8988T (cell line): ENCODE measurements at regions not wholly inside any gene's neighbourhood (a gene's known extent, or its start where the extent isn't known, plus 50 kb on each side); places are given as distances from the start of the nearest gene placed in this dataset.

Experiments
- DNase-seq: peaks from one replicate; pipeline ENCODE4 v3.0.0; 2011

GRCh38 chr18:71707400-71707799 is 836.7 kb downstream of the CBLN2 start:
- no peak for DNase-seq

GRCh38 chr18:71689416-71690160 is 854.6 kb downstream of the CBLN2 start:
- DNase-seq = no peak

DNA sequence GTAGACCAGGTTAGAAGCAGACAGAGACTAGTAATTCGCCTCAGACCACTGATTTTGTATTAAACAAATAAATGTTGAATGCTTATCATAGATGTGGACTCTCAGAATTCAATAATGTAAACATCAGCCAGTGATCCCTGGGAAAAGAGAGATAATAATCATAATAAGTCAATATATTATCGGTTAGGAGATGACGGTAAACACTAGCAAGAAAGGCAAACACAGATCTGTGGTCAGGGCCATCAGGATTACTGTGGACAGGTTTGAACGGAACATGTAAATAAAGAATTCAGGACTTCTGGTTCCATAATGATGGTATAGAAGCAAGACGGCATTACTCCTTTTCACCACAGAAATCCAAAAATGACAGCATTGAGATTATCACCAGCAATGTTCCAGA is 861.6 kb downstream of the CBLN2 start:
- no peak for DNase-seq

DNA sequence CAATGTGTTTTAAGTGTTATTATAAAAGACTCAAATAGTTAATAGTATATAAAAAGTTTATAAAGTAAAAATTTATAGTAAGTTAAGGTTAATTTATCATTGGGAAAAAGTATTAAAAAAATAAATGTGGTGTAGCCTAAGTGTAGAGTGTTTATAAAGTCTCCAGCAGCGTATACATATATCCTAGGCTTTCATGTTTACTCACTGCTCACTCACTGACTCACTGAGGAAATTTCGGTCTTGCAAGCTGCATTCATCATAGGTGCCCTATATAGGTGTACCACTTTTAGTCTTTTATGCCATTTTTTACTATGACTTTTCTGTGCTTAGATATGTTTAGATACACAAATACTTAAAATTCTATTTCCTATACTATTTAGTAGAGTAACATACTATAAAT is 866.0 kb downstream of the CBLN2 start:
- DNase-seq = no peak

GRCh38 chr18:71673954-71674353 is 870.2 kb downstream of the CBLN2 start:
- DNase-seq = no peak

GRCh38 chr18:71673498-71673897 is 870.6 kb downstream of the CBLN2 start:
- no peak for DNase-seq

GRCh38 chr18:71666481-71666880 is 877.7 kb downstream of the CBLN2 start:
- DNase-seq = no peak

DNA sequence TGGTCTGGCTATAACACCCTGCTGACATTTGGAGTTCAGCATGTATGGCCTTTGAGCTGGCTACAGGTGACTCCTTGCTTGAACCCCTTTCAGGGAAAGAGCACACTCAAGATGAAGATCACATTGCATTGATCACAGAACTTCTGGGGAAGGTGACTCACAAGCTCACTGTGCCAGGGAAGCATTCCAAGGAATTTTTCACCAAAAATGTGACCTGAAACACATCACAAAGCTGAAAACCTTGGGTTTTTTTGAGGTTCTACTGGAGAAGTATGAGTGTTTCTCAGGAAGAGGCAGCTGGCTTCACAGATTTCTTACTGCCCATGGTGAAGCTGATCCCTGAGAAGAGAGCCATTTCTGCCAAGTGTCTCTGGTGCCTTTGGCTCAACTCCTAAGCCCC is 879.0 kb downstream of the CBLN2 start:
- DNase-seq = no peak

DNA sequence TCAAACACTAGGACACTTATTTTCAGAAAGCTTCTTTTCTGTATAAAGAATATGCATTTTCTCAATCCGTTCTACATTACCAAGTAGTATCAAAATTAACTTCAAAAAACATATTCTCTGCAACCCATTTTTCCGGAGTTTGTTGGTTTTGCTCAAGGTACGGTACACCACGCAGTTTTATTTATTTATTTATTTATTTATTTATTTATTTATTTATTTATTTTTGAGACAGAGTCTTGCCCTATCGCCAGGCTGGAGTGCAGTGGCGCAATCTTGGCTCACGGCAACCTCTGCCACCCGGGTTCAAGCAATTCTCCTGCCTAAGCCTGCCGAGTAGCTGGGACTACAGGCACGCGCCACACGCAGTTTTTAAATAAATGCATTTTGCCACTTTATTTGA is 900.3 kb downstream of the CBLN2 start:
- DNase-seq = no peak

GRCh38 chr18:71630696-71631095 is 913.4 kb downstream of the CBLN2 start:
- DNase-seq = no peak

GRCh38 chr18:71625556-71626090 is 918.5 kb downstream of the CBLN2 start:
- no peak for DNase-seq

DNA sequence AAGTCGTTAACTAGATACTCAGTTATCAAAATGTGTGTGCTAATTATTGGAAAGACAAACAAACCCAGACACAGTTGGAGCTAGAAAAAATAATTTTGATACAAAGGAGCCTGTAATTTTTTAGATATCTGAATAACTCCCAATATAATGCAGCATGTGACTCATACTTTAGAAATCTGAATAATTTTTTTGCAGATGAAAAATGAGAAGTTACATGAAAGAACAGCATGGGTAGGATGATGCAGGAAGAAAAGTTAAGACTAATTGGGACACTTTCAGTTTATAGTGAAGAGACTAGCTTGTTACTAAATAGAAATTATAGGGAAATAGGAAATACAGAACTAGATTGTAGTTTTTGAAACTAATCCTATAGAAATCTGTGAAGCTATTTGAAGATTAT is 945.8 kb downstream of the CBLN2 start:
- DNase-seq = no peak

GRCh38 chr18:71597219-71597618 is 946.9 kb downstream of the CBLN2 start:
- no peak for DNase-seq

- no peak for DNase-seq
Observed at GRCh38 chr18:71583252-71583651, 960.9 kb downstream of the CBLN2 start.

DNA sequence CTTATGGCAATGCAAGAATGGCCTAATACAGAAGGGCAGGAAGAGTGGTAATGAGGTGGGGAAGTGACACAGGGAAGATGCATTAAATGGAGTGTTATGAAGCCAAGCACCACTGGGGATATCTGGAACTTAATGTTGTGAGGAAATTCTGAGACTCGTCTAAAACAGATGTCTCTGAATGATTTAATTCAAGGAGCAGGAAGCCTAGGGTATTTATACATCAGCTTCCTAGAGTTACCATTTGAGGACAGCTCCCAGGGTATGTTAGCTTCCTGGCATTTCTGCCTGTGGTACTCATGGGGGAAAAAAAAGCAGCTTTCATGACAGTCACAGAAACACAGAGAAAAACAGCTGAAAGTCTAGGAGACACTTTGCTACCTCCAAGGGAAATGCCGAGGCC is 989.5 kb downstream of the CBLN2 start:
- no peak for DNase-seq

DNA sequence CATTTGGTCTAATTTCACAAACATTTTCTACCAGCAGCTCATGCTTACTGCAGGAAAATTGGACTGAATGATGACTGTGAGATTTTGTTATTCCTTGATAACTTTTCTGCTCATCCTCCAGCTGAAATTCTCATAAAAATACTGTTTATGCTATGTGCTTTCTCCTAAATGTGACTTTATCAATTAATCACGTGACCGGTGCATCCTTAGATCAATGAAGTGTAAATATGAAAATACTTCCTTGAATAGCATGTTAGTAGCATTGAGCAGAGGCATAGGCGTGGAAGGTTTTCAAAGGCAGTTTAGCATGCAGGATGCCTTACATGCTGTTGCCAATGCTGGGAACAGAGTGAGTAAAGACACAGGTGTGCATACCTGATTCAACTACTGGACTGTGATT is 1002.5 kb downstream of the CBLN2 start:
- no peak for DNase-seq

DNA sequence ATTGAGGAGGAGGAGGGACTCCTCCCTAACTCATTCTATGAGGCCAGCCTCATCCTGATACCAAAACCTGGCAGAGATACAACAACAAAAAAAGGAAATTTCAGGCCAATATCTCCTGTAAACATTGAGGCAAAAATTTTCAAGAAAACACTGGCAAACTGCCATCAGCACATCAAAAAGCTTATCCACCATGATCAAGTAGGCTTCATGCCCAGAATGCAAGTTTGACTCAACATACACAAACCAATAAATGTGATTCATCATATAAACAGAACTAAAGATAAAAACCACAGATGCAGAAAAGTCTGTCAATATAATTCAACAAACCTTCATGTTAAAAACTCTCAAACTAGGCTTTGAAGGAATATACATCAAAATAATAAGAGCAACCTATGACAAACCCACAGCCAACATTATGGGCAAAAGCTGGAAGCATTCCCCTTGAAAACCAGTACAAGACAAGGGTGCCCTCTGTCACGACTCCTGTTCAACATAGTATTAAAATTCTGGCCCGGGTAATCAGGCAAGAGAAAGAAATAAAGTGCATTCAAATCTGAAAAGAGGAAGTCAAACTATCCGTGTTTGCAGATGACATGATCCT is 1014.3 kb downstream of the CBLN2 start:
- no peak for DNase-seq

DNA sequence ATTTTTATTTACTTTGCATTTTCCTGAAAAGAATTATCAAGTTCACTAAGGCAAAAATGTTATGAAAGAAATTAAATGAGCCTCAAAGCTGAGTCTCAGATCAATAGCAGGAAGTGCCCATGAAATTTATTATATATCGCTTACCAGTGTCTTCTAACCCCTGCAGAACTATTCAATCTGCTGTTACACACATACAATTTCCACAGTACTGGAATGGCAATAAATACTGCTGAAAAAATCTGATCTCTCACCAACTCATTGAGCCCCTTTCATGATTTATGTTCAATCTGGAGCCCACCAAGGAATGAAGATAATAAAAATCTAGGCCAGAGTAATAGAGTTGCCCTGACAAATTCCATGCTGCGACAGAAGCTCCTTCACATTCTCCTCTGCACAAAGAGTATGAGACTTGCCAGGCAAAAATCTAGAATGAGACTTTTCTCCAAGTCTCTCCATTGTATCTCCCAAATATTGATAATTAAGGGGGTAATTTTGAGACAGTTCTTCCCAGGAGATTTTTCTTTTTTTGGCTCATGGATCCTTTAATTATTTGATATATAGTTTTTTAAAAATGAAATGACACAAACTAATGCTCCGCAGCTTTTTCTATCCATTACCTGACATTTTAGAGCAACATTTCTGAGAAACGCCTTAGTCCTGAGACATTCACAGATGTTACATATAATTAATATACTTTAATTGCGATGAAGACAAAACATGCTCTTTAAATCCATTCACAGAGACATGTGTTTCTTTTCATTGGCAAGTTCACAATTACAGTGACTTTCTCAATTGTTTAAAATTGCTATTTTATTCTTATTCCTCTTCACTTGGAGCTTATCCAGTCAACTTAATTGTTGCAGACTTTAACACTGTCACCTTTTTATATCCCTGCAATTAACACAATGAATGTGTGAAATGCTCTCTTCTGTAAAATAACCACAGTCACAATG is 1020.4 kb downstream of the CBLN2 start:
- no peak for DNase-seq

GRCh38 chr18:71505526-71505925 is 1038.6 kb downstream of the CBLN2 start:
- no peak for DNase-seq

- no peak for DNase-seq
Observed at GRCh38 chr18:71503222-71503621, 1040.9 kb downstream of the CBLN2 start.

GRCh38 chr18:71485611-71486010 is 1058.5 kb downstream of the CBLN2 start:
- DNase-seq = no peak

GRCh38 chr18:71471963-71472725 is 1072.0 kb downstream of the CBLN2 start:
- no peak for DNase-seq

- no peak for DNase-seq
Observed at GRCh38 chr18:71456206-71456605, 1087.9 kb downstream of the CBLN2 start.
